ENCODE measurements at regions not wholly inside any gene's neighbourhood (a gene's known extent, or its start where the extent isn't known, plus 50 kb on each side); places are given as distances from the start of the nearest gene placed in this dataset.

DNA sequence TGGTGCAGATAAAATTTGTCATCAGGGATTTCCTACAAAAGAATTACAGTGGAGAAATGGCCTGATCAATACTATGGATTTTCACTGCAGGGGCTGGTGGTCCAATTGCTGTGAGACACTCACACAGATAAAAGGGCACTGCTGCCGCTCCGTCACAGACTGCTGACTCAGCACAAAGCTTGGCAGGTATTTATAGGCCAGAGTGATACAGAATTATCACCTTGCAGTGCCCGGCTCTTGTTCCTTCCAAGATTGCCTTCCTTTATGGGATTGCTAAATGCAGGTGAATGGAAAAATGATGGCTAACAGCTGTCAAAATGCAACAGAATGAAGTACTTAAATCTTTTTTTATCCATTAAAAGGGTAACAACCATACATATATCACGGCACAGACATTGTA lies 247.8 kb upstream of the ZFP64 start:
- H3K27ac ChIP-seq: no peak overlapping the region
- TF ChIP-seq, protein P1, sequence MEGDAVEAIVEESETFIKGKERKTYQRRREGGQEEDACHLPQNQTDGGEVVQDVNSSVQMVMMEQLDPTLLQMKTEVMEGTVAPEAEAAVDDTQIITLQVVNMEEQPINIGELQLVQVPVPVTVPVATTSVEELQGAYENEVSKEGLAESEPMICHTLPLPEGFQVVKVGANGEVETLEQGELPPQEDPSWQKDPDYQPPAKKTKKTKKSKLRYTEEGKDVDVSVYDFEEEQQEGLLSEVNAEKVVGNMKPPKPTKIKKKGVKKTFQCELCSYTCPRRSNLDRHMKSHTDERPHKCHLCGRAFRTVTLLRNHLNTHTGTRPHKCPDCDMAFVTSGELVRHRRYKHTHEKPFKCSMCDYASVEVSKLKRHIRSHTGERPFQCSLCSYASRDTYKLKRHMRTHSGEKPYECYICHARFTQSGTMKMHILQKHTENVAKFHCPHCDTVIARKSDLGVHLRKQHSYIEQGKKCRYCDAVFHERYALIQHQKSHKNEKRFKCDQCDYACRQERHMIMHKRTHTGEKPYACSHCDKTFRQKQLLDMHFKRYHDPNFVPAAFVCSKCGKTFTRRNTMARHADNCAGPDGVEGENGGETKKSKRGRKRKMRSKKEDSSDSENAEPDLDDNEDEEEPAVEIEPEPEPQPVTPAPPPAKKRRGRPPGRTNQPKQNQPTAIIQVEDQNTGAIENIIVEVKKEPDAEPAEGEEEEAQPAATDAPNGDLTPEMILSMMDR (conservative IDR thresholded peaks at IDR 0.05): no peak

DNA sequence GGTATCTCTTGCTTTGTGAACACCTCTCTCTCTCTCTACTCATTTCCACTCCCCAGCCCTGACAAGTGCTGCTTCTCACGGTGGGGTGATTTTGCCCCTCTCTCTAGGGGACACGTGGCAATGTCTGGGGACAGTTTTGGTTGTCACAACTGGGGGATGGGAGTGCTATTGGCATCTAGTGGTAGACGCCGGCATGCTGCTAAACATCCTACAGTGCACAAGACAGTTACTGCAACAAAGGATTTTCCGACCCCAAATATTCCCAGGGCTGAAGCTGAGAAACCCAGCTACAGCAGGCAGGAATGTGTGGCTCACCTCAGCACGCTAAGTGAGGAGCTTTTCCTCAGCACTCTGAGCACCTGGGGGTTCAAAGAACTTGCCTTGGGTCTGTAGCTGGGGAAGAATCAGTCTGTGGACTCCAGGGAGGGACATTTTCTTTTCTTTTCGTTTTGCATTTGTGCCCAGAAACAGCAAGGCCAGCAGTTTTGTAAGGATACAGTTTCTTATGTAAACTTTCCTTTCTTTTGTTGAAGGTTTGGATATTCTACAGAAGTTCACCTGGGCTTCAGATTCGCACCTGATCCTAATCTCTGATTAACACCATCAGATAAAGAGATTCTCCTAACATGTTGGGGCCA lies 246.9 kb upstream of the ZFP64 start:
- TF ChIP-seq, protein P1 (conservative IDR thresholded peaks at IDR 0.05): no peak; the same call in 1 of the 2 replicates
- H3K27ac ChIP-seq: no peak overlapping the region

DNA sequence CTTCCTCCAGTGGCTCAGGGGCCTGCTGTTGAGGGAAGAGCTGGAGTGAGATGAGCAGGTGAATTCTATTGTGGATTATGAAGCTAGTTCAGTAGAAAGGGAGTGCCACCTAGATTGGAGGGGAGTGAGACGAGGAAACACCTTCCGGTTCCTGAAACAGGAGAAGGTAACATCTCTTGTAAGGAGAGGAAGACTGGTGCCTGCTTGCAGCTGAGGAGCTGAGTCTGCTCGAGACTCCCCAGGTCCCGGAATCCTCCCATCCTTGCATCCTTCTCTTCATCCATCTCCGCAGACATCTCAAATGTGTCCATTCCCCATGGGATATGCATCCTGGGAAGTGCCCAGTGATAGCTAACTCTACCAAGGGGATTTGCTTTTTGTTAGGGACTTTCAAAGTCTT lies 242.9 kb upstream of the ZFP64 start:
- TF ChIP-seq, protein P1 (conservative IDR thresholded peaks at IDR 0.05): no peak
- H3K27ac ChIP-seq: no peak overlapping the region

DNA sequence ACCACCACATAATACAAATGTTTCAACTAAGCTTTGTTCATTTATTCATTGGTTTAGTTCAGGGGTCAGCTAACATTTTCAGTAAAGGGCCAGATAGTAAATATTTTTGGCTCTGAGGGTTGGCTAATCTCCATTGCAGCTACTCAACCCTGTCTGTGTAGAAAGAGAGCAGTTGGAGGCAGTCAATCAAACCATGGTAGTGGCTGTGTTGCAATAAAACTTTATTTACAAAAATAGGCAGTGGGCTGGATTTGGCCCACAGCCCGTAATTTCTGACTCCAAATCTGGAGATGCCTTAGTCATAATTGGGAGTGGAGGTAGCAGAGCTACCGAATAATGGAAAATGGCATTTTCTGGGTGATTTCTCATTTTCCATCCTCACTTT lies 242.5 kb upstream of the ZFP64 start:
- H3K27ac ChIP-seq: no peak overlapping the region
- TF ChIP-seq, protein P1 (conservative IDR thresholded peaks at IDR 0.05): no peak

DNA sequence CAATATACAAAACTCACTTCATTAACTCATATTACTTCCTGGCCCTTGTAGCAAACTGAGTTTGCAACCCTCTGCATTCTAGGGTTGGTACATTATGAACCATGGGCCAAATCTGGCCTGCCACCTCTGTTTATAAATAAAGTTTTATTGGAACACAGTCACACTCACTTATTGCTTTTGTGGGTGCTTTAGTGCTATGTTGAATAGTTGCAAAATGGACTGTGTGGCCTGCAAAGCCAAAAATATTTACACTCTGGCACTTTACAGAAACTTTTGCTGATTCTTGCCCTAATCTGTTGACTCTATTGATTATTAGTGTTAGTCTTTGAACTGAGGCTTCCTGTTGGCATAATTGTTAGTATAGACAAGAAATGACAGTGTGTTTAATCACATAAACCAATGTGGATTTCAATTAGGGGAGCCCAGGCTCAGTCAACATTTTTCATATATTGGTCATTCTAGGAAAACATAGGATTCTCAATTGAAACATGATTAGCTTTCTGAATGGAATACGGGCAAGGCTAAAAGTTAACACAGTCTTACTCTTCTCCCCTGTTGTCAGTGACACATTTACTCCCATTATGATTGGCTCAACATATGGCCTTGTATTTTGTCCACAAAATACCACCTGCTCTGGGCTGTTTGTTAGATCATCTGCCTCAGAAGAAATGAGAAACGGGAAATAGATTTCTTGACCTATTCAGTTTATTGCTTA lies 241.9 kb upstream of the ZFP64 start:
- H3K27ac ChIP-seq: no peak overlapping the region
- TF ChIP-seq, protein P1 (conservative IDR thresholded peaks at IDR 0.05): no peak

DNA sequence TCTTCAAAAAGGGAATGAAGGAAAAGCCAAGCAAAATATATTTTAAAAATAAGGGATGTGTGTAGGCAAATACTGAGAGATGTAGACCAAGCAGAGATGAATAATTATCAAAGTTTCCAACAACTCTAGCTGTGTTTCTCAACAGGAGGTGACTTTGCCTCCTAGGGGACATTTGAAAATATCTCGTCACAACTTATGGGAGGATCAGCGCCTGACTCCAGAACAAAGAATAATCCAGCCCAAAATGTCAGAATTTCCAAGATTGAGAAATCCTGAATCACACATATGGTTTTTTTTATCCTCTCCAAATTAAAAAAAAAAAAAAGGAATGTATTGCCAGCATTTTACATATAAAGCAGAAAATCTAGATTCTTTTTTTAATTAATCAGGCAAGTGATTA lies 241.2 kb upstream of the ZFP64 start:
- H3K27ac ChIP-seq: no peak overlapping the region
- TF ChIP-seq, protein P1 (conservative IDR thresholded peaks at IDR 0.05): no peak

DNA sequence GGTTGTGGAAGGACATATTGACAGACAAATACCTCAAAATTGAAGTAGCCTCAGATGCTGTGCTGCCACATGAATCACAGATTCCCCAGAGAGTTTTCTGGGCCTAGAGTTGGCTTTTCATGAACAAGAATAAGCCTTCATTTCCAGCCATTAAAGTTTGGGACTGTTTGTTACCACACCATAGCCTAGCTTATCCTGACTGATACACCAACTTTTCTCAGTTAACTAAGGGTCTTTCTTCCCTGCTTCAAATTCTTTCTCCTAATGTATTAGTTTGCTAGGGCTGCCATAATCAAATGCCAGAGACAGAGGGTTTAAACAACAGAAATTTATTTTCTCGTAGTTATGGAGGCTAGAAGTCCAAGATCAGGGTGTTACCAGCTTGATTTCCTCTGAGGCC lies 237.4 kb upstream of the ZFP64 start:
- TF ChIP-seq, protein P1 (conservative IDR thresholded peaks at IDR 0.05): no peak
- H3K27ac ChIP-seq: no peak overlapping the region

Data from VCaP (cell line).